Heart left ventricle (tissue), 13 donors: ENCODE measurements at regions not wholly inside any gene's neighbourhood (a gene's known extent, or its start where the extent isn't known, plus 50 kb on each side); places are given as distances from the start of the nearest gene placed in this dataset.

Experiments
- POLR2A ChIP-seq, 2 donors: fragments of 450-650 bp; IDR thresholded peaks; one replicate each; pipeline ENCODE4 v1.6.1; 2017; ENCODE audit warnings: antibody characterized with exemption in 2 of 2, mild to moderate bottlenecking in 2 of 2, moderate library complexity in 2 of 2
- TF ChIP-seq, protein P1 (sequence below), 12 donors: fragments of 200-600 bp; sonication (generic) in 4 of 12; IDR thresholded peaks; one replicate each; pipeline versions ENCODE4 v1.5.0 to v1.8.0; 2018 to 2022; ENCODE audit warnings: antibody characterized with exemption in 12 of 12, mild to moderate bottlenecking in 5 of 12
- donor health status: ischemic (EF 13 %, LVEDD 7.1; RV severe dilation, severe dysfunction).
- donor health status: DM: no; HTN: yes; CAD: no.
- donor health status: DM: no; HTN: no; CAD: no.
- donor health status: ischemic (EF 25% LVEDD 6.9; RV normal size, moderate dysfunction).
- donor health status: ischemic (EF 25% LVEDD 5.7; RV mildly dilated, moderate dysfunction).
- donor health status: ischemic (EF 35%, LVEDD 5.7; RV mildly dilated, moderate dysfunction).
- donor health status: nonischemic (EF 11% LVEDD 7.7; RV severe dilation, severe dysfunction).
- donor health status: DM: yes; HTN: yes; CAD: no.
- donor health status: PGD.
- donor health status: ischemic (EF 29% LVEDD 5.4; RV normal size, mild dysfunction).
- donor health status: nonischemic (EF 23%, LVEDD 6.1; RV moderate dilation, normal function).

DNA sequence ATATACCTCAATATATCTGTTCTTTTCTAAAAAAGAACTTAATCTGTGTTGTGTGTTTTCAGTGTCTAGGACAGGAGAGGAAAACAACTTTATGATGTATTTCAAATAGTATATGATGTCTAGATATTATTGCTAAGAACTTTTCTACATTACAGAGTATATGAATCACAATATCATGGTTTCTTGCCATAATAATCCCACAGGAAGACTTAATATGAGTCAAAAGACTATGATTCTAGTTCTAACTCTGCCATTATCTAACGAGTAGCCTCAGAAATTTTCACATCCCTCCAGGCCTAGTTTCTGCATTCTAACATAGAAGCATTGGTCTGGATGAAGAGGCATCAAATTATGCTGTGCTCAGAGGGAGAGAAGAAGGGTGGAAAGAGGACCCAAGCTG lies 107.7 kb upstream of the SPRED1 start:
- no peak for TF ChIP-seq POLR2A (IDR thresholded peaks at IDR 0.05)
- TF ChIP-seq, protein P1, sequence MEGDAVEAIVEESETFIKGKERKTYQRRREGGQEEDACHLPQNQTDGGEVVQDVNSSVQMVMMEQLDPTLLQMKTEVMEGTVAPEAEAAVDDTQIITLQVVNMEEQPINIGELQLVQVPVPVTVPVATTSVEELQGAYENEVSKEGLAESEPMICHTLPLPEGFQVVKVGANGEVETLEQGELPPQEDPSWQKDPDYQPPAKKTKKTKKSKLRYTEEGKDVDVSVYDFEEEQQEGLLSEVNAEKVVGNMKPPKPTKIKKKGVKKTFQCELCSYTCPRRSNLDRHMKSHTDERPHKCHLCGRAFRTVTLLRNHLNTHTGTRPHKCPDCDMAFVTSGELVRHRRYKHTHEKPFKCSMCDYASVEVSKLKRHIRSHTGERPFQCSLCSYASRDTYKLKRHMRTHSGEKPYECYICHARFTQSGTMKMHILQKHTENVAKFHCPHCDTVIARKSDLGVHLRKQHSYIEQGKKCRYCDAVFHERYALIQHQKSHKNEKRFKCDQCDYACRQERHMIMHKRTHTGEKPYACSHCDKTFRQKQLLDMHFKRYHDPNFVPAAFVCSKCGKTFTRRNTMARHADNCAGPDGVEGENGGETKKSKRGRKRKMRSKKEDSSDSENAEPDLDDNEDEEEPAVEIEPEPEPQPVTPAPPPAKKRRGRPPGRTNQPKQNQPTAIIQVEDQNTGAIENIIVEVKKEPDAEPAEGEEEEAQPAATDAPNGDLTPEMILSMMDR (IDR thresholded peaks at IDR 0.05), result no peak
